Upper lobe of right lung (tissue), 1 donor: ENCODE measurements at regions not wholly inside any gene's neighbourhood (a gene's known extent, or its start where the extent isn't known, plus 50 kb on each side); places are given as distances from the start of the nearest gene placed in this dataset.

ENCODE experiments used
- ATAC-seq: fragments of 200-7000 bp; cut with Tn5 transposase; one replicate; pipeline ENCODE4 v1.9.1; 2020; ENCODE audit warnings: mild to moderate bottlenecking, moderate library complexity
- DNase-seq: peaks from one replicate; pipeline ENCODE4 v3.0.0-alpha.2; 2020
- H3K27ac ChIP-seq: fragments of 200-600 bp; one replicate; pipeline ENCODE4 v1.8.0; 2022
- H3K27me3 ChIP-seq: fragments of 200-600 bp; one replicate; pipeline ENCODE4 v1.8.0; 2022; ENCODE audit warnings: mild to moderate bottlenecking
- H3K36me3 ChIP-seq: fragments of 200-600 bp; one replicate; pipeline ENCODE4 v1.8.0; 2022
- H3K4me1 ChIP-seq: fragments of 200-600 bp; one replicate; pipeline ENCODE4 v1.8.0; 2022
- H3K4me3 ChIP-seq: fragments of 200-600 bp; one replicate; pipeline ENCODE4 v1.8.0; 2022; ENCODE audit warnings: mild to moderate bottlenecking
- H3K9me3 ChIP-seq: fragments of 200-600 bp; one replicate; pipeline ENCODE4 v1.8.0; 2022
- intact Hi-C: fragments of 100-400 bp; cut with DNase I; formaldehyde crosslinking; loops from one replicate; pipeline ENCODE4 v1.11.0; 2022
- TF ChIP-seq, protein P1 (sequence below): fragments of 200-600 bp; IDR thresholded peaks from one replicate; pipeline ENCODE4 v1.8.0; 2022; ENCODE audit warnings: antibody characterized with exemption
- donor health status: DM: no; HTN: yes; CAD: no; lungs with severe emphysema.

GRCh38 chr15:35857567-35858226 lies 311.7 kb upstream of the DPH6 start:
- no peak for DNase-seq
- ATAC-seq = no peak

GRCh38 chr15:35858707-35859106 lies 312.7 kb upstream of the DPH6 start:
- no peaks in the 10 kb centered on the region for H3K36me3 ChIP-seq
- no peaks in the 10 kb centered on the region for H3K9me3 ChIP-seq
- ATAC-seq (no peak), DNase-seq (no peak)
- intact Hi-C loops = no loop called here
- no peaks in the 10 kb centered on the region for H3K4me1 ChIP-seq
- no peak overlapping the region for H3K27ac ChIP-seq
- no peak overlapping the region for H3K4me3 ChIP-seq
- TF ChIP-seq, protein P1, sequence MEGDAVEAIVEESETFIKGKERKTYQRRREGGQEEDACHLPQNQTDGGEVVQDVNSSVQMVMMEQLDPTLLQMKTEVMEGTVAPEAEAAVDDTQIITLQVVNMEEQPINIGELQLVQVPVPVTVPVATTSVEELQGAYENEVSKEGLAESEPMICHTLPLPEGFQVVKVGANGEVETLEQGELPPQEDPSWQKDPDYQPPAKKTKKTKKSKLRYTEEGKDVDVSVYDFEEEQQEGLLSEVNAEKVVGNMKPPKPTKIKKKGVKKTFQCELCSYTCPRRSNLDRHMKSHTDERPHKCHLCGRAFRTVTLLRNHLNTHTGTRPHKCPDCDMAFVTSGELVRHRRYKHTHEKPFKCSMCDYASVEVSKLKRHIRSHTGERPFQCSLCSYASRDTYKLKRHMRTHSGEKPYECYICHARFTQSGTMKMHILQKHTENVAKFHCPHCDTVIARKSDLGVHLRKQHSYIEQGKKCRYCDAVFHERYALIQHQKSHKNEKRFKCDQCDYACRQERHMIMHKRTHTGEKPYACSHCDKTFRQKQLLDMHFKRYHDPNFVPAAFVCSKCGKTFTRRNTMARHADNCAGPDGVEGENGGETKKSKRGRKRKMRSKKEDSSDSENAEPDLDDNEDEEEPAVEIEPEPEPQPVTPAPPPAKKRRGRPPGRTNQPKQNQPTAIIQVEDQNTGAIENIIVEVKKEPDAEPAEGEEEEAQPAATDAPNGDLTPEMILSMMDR = no peak
- no peaks in the 10 kb centered on the region for H3K27me3 ChIP-seq

More at GRCh38 chr15:35857567-35858226, 311.7 kb upstream of the DPH6 start:
- intact Hi-C loops = no loop called here
- Histone ChIP-seq H3K9me3 (no peaks in the 10 kb centered on the region), H3K4me1 (no peaks in the 10 kb centered on the region), H3K4me3 (no peak overlapping the region), H3K27me3 (no peaks in the 10 kb centered on the region), H3K27ac (no peak overlapping the region), H3K36me3 (no peaks in the 10 kb centered on the region)
- TF ChIP-seq, protein P1 = no peak

DNA sequence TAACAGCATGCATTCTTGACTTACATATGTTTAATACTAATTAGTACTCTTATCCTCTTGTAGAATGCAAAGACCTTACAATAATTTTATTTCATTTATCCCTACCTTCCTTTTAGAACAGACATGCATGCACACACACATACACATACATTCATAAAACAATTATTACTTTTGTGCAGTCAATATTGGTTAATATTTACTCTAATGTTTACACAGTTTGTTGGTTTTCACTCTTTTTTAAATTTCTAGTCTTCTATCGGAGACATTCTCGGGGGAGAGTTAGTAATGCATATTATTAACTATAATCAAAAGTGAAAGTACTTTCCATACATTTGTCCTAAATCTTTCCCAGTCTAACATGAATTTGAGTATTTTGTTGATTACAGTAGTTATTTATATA lies 317.7 kb upstream of the DPH6 start:
- H3K27ac ChIP-seq = no peak overlapping the region
- no peak for ATAC-seq
- no peaks in the 10 kb centered on the region for H3K27me3 ChIP-seq
- H3K4me3 ChIP-seq = no peak overlapping the region
- no peaks in the 10 kb centered on the region for H3K4me1 ChIP-seq
- TF ChIP-seq, protein P1 = no peak
- DNase-seq = no peak
- H3K36me3 ChIP-seq = no peaks in the 10 kb centered on the region
- intact Hi-C loops = no loop called here
- H3K9me3 ChIP-seq = no peaks in the 10 kb centered on the region

DNA sequence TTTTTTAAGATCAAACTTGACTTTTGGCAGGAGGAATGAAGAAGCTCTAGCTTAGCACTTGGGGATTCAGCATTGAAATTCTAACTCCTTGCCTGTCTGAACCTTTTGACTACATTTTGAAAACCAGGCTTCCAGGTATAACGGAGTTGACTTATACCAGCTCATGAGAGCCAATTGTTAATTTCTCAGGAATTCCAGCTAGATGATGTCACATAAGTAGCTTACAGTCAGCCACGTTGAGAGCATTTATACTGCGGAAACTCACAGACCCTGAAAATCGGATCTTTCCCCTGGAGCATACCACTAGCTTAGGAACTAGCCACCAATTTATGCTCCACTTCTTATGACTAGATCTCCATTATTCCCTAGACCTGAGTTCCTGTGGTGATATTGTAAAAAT lies 321.4 kb upstream of the DPH6 start:
- H3K4me1 ChIP-seq = no peaks in the 10 kb centered on the region
- TF ChIP-seq, protein P1 = no peak
- no peaks in the 10 kb centered on the region for H3K36me3 ChIP-seq
- H3K9me3 ChIP-seq = no peaks in the 10 kb centered on the region
- no peak overlapping the region for H3K4me3 ChIP-seq
- no peak overlapping the region for H3K27ac ChIP-seq
- DNase-seq = no peak
- ATAC-seq = no peak
- H3K27me3 ChIP-seq = no peaks in the 10 kb centered on the region
- intact Hi-C loops = no loop called here

- DNase-seq (no peak), ATAC-seq (no peak)
- Histone ChIP-seq H3K9me3 (no peaks in the 10 kb centered on the region), H3K27me3 (no peaks in the 10 kb centered on the region), H3K4me3 (no peak overlapping the region), H3K4me1 (no peaks in the 10 kb centered on the region), H3K27ac (no peak overlapping the region), H3K36me3 (no peaks in the 10 kb centered on the region)
- TF ChIP-seq, protein P1 = no peak
- intact Hi-C loops = no loop called here
Measured at GRCh38 chr15:35871282-35871681, 325.3 kb upstream of the DPH6 start.

DNA sequence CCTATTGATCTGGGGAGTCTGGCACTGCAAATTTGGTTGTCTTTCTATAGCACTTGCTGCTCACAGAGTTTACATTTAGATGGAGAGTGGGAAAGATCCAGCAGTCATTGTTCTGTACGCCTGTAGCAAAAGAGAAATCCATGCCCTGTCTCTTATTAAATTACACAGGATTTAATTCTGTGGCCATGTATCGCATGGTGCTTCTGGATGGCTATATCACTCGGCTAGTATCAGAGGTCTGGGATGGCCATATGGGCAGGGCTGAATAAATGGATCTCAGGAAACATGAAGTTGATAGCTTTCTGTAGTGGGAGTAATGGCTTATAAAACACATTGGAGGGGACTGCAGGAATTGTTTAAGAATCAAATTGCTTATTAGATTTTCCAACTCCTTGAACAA lies 325.8 kb upstream of the DPH6 start:
- no peaks in the 10 kb centered on the region for H3K27me3 ChIP-seq
- H3K4me1 ChIP-seq = no peaks in the 10 kb centered on the region
- no peak overlapping the region for H3K27ac ChIP-seq
- TF ChIP-seq, protein P1 = no peak
- intact Hi-C loops = no loop called here
- DNase-seq = no peak
- H3K4me3 ChIP-seq = no peak overlapping the region
- no peak for ATAC-seq
- no peaks in the 10 kb centered on the region for H3K9me3 ChIP-seq
- no peaks in the 10 kb centered on the region for H3K36me3 ChIP-seq
